HG02588 (cell line): ENCODE measurements at regions not wholly inside any gene's neighbourhood (a gene's known extent, or its start where the extent isn't known, plus 50 kb on each side); places are given as distances from the start of the nearest gene placed in this dataset.

Experiments
- ATAC-seq: cut with Tn5 transposase; IDR thresholded peaks from one replicate; pipeline ENCODE4 v1.9.1; 2021; ENCODE audit warnings: mild to moderate bottlenecking, moderate library complexity; ENCODE audit not compliant: unreplicated experiment

DNA sequence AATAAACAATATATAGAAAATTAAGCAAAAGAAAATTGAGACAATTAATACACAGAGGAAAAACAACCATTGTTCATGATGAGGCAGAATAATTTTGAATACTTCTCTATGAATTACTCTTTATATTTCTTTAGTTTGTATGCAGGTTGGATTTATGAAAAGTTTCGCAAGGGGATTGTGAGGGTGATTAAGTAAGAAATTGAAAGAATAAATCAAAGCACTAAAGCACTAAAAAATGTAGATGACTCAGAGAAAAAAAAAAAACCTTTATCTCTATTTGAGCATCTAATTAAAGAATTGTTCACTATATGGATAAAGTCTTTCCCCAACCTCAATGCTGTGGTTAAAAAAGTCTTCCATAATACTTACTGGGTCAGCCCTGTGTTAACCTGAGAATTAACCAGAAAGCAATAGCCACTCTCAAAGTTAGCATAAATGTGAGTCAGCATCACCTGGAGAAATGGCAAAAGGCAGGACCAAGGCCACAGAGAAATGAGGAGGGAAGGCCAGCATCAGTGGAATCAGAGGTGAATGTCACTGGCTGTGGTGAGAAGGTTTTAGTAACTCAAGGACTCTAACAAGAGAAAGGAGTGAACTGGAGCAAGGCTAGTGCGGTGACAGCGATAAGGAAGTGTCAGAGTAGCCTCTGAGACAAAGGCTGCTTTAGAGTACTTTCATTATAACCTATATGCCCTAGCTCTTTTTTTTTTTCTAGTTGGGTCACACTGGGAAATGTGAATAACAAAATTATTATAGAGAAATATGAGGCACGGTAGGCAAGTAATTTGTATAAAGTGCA lies 310.4 kb downstream of the KCNC2 start:
- no peak for ATAC-seq

DNA sequence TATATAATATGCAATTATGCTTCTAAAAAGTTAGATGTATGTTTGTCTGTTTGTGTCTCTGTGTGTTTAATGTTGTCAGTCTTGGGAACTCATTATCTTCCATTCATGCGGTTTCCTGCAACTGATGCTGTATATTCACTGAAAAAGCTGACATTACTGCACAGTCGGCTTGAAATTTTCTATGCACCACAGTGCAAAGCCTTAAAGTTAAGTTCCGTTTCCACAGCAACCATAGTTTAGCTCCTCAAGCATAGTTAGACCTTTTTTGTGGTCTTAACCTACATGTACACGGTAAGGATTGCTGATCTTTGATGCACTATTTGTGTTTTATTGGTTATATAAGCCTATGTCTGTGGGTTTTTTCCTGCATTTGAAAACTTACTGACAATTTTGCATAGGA lies 309.4 kb downstream of the KCNC2 start:
- ATAC-seq = no peak

DNA sequence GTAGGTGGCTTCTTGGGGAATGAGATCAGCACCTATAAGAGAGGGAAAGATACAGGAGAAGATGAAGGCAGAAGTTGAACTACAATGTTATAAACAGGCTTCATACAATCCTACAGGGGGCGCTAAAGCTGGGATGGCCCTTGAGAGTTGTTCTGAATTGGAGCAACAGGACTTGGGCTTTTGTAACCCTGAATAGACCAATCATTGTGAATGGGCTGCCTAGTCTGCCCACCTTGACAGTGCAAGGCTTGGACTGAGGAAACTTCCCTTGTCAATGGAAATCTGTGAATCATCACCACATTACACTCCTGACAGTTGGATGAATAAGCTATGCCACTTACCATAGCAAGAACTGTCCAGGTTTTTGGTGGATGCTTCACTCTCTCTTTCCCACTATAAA lies 306.1 kb downstream of the KCNC2 start:
- no peak for ATAC-seq

DNA sequence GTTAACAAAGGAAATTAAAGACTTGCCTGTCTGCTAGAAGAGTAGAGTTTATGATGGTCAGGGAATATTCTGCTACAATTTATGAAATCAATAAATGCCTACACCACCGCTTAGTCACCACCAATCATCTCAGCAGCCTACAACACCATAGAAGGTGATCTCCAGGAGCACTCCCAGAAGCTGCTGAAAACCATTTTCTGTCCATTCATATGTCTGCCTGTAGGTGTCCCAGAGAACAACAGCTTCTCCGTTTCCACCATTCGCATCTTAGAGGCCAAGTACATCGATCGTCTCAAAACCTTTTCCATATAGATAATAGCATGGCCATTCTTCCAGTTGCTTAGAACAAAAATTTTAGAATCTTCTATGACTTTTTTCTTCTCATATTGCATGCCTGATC lies 303.4 kb downstream of the KCNC2 start:
- no peak for ATAC-seq

DNA sequence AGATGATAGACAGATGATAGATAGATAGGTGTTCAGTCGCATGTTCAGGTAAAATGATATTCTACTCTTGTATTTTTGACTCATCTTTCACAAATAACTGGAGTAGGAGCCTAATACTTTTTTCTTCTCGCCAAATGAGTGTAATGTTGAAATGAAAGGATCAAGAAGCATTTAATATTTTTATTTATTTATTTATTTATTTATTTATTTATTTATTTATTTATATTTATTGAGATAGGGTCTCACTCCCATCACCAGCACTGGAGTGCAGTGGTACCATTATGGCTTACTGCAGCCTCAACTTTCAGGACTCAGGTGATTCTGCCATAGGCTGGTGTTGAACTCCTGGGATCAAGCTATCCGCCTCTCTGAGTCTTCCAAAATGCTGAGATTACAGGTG lies 298.8 kb downstream of the KCNC2 start:
- ATAC-seq = no peak

DNA sequence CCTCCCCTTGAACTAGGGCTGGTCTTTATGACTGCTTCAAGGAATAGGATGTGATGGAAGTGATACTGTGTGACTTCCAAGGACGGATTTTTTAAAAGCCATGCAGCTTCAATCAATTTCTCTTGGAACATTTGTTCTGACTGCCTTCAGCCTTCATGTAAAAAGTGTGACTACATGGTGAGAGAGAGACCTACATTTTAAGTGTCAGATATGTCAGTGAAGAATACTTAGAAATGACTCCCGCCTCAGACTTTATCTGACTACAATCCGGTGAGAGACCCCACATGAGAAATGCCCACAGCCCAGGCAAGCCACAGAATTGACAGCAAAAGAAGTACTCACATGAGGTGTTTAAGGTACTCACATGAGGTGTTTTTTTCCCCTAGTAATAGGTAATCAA lies 295.3 kb downstream of the KCNC2 start:
- no peak for ATAC-seq

DNA sequence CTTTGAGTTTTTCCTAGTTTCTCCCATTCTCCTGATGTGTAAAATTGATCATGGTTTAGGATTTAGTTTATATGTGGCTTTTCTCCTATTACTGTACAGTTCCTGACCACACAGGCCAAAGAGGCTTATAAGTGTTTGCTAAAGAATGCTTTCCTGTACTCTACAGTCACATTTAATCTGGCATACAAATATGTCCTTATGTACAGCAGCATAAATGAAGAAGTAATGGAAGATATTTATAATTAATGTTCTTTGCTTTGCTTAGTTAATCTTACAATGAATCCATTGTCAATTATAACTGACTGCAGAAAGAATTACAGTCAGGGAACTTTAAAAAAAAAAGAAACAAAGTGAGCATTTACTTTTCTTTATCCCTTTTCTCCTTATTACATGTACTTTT lies 293.9 kb downstream of the KCNC2 start:
- ATAC-seq = no peak

DNA sequence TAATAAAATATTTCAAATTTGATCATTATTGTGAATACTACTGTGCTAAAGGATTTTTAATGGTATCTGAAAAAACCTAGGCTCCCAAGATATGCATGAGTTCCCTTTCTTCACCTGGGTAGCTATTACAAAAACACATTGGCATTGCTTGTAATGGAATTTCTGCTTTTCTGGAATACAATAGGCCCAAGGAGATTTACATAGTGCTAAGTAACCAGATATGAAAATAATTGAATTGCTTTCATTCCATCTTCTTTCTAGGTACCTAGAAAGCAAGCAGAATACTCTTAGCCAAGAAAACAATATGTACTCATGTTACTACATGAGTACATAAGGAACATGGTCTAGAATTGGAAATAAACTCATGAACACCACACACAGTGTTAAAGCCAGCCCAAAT lies 291.9 kb downstream of the KCNC2 start:
- no peak for ATAC-seq

DNA sequence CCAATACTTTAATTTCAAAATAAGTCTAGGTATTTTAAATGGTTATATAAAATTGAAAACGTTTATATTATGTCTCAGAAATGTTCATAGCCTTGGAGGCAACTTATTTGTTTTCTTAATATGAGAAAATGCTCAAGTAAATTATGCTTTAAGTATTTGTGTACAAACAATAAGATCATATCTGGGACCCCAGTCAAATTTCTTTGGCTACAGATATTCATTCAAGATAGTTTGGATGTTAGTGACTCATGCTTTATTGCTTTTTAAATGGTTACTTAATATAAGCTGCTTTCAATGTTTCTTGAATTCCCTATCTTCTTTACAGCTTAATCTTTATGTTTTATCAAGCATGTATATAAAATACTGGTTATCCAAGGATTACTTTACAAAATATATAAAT lies 291.3 kb downstream of the KCNC2 start:
- ATAC-seq = no peak

DNA sequence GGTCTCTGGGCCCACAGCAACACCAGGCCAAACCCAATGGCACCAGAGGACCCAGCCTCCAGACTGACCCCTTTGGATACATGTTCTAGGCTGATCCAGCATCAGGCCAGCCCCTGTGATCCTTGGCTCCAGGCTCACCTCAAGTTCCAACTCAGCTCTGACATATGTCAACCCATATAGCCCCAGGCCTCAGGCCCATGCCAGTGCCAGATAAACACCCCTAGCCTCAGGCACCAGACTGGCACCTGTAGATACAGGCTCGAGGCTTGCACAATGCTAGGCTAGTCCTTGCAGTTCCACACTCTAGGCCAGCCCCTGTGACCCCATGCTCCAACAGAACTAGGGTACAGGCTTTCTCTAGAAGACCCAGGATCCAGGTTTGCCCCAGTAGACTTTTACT lies 287.5 kb downstream of the KCNC2 start:
- no peak for ATAC-seq

DNA sequence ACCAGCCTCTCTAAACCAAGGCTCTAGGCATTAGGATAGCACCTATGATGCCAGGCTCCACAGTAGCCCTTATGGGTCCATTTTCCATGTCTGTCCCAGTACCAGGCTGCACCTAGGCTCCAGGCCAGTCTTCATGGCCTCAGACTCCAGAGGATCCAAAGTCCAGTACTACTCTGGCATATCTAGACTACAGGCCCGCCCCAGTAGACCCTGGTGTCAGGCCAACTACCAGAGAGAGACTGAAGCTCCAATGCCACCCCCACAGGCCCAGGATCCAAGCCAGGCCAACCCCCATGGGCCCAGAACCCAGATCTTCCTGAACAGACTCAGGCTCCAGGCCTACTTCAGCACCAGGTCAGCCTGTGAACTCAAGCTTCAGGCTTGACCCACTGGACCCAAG lies 287.0 kb downstream of the KCNC2 start:
- ATAC-seq = no peak

DNA sequence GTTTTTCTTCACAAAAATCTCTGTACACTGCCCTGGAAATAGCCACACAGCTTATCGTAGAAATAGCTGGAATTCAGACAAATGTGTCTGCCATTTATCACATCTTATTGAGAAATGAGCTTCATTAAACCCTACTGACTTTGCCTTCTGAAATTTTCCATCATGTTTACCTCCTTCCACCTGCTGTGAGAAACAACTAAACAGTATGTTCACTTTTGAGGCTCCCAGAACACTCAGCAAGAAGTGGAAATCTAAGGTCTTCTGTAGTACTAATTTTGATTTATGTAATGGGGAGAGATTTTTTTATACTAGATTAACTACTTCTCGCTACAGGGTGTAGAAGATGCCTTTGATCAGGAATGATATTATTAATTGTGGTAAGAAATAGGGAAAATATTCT lies 268.0 kb downstream of the KCNC2 start:
- no peak for ATAC-seq

DNA sequence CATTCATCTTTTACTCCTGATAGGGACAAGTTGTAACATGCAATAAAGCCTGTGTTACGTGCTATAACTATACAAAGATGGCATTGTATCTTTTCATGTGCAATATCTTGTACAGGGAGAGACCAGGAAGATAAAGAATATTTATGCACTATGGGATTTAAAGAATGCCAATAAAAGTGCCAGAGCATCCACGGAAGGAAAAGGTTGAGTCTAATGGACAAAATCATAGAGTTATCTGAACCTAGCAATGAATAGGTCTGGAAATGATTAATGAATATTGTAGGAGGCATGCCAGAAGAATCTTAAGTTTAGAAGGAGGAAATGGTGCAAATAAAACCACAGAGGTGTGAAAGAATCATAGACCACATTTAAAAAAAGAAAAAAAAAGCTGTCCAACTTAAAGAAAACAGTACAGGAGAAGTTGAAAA lies 263.9 kb downstream of the KCNC2 start:
- no peak for ATAC-seq

DNA sequence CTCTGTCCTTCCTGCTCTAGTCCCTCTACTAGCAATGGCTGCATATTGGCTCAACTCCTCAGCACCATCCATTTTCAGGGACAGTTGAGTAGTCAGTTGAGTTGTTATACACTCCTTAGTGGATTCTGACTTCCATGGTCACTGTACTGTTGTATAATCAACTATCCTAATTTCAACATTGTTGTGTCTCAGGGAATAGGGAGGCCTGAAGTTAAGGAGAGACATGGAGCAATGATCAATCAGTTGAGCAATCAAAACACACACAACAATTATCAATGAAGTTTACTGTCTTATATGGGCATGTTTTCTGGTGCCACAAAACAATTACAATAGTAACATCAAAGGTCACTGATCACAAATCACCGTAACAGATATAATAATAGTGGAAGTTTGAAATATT lies 255.9 kb downstream of the KCNC2 start:
- ATAC-seq = no peak

DNA sequence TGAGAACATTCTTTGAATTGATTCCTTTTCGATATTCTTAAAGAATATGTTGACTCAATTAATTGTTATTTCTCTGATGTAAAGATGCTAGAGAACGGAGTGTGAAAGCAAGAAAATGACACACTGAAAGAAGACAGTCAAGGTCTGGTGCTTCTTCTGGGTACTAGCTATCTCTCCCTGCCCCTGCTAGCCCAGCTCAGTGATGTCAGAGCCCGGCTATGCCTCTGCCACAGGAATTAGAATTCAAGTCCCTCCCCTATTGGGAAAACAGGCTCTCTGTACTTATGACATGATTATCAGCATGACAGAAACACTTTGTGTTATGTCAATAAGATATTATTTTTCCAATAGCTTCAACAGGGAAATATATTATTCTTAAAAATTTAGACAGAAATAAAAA lies 252.4 kb downstream of the KCNC2 start:
- no peak for ATAC-seq

DNA sequence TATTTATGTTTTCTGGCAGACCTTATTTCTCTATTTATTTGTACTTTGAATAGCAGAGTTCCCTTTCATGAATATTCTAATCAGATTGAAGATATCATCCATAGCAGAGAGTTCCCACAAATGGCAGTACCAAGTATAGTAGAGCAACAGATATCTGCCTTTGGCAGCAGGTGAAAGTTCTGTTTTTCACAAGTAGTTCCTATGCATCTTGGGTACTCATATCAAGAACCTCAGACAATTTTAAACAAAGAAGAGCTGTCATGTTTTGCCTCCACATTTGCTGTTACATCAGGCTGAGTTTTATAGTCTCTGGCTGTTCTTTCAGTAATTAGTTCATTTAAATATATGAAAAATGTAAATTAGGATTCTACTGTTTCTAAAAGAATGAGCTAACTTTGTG lies 252.0 kb downstream of the KCNC2 start:
- ATAC-seq = no peak

DNA sequence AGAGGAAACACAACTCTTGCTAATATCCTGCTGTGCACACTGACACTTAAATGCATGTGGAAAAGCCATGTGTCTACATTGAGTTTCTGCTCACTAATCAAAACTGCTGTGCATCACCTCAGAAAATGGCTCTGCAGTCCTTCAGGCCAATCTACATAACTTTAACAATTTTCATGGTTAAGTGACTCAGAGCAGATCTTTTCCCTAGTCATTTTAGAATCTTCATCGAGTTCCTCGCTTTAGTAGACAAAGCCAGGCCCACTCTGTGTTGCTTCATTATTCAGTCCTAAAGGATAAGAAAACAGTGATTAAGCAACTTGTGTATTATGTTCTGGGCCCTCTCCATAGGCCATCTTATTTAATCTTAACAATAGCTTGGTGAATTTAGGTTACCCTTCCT lies 250.0 kb downstream of the KCNC2 start:
- ATAC-seq = no peak

DNA sequence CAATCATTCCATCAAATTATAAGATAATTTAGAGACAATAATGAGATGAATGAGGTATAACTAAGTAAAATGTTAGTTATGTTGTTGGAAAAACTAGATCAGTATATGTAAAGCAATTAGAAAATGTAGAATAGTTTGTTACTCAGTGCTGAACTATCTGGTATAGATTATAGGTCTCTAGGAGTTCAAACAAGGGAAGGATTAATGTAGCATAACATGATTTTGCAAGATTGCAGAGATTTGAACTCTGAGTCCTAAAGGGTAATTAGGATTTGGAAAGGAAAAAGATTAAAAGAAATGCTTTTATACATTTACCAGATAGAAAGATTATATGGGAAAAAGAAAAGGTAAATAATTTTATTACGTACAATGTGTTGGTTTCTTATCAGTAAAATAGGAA lies 246.3 kb downstream of the KCNC2 start:
- ATAC-seq = no peak

DNA sequence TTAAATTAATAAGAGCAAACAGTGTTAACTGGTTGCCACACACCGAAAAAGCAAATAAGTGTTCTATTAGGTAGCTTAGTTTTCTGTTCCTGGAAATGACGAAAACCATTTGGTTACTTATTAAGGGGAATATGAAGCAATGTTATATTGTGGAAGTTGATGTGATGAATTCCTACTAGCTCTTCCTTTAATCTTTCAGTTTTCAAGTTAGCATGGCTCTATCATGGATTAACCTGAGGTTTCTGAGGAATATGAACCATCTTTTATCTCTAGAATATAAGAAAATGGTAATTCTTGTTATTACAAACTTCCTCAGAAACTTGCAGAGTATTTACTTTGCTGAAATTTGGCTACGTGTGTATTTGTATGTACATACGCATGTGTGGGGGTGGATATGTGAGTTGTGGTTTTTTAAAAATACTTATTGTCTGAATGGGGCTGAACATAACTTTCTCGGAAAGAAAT lies 245.7 kb downstream of the KCNC2 start:
- ATAC-seq = no peak

DNA sequence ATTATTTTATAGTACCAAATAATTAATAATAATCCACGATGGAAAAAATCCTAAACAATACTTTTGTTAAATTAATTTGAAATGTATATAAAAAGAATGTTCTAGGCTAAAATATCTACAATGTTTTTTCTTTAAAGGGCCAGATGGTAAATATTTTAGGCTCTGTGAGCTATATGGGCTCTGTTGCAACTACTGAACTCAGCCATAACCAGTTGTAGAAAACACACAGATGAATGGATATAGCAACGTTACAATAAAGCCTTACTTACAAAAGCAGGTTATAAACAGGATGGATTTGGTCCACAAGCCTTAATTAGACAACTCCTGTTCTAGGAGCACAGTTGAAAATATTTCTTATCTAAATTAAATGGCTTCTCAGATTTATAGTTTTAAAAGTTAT lies 245.2 kb downstream of the KCNC2 start:
- no peak for ATAC-seq

DNA sequence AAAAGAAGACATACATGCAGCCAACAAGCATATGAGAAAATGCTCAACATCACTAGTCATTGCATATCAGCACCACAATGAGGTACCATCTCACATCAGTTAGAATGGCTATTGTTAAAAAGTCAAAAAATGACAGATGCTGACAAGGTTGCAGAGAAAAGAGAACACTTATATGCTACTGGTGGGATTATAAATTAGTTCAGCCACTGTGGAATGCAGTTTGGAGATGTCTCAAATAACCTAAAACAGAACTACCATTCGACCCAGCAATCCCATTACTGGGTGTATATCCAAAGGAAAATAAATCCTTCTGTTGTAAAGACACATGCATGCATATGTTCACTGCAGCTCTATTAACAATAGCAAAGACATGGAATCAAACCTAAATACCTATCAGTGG lies 238.4 kb downstream of the KCNC2 start:
- no peak for ATAC-seq

DNA sequence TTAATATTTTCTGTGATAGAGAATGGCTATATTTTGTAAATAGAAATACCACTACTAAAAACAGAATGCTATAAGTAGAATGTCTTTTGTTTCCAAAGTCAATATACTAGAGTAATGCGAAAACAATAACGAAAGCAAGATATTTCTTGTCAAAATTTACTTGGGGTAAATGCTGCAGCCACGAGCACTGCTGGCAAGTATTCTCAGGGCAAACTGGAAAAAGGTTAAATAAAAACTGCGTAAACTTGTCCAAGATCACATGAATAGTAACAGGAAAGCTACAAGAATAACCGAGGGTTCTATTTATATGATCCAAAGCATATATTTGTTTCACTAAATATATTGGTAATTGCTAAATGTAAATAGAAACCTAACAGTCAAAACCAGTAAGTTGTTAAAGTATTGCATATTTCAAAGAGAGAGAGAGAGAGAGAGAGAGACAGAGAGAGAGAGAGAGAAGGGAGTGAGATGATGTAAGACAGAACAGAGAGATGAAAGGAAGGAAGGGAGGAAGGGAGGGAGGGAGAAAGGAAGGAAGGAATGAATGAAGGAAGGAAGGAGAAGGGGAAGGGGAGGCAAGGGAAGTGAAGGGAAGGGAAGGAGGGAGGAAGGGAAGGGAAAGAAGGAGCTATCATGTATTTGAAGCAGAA lies 231.7 kb downstream of the KCNC2 start:
- ATAC-seq = no peak

DNA sequence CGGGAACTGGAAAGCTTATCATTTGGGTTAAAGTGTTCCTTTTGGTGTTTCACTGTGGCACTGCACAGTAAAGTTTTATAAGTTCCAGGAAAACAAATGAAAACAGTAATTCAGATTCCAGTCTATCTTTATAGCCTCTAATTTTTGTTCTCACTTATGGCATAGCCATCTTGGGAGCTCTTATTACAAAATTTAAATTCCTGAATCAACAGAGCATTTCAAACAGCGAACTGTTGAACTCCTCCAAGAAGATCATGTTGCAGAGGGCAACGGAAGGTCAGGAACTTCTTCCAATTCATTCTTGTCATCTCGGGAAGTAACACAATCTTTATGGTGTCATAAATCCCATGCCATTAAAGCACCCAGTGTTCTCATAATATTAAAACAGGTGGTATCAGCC lies 229.1 kb downstream of the KCNC2 start:
- no peak for ATAC-seq
